Brain microvascular endothelial cell (primary cell): ENCODE measurements at regions not wholly inside any gene's neighbourhood (a gene's known extent, or its start where the extent isn't known, plus 50 kb on each side); places are given as distances from the start of the nearest gene placed in this dataset.

ENCODE experiments used
- DNase-seq: peaks from one replicate; pipeline ENCODE4 v3.0.0-alpha.2; 2020
- H3K27ac ChIP-seq: fragments of 250-450 bp; sonication (Bioruptor Pico); 2 replicates; pipeline ENCODE4 v1.5.1; 2020; ENCODE audit warnings: mild to moderate bottlenecking, moderate library complexity
- H3K27me3 ChIP-seq: fragments of 250-450 bp; sonication (Bioruptor Pico); replicated peaks from 2 replicates; pipeline ENCODE4 v1.5.1; 2020; ENCODE audit warnings: mild to moderate bottlenecking
- H3K36me3 ChIP-seq: fragments of 250-450 bp; sonication (Bioruptor Pico); replicated peaks from 2 replicates; pipeline ENCODE4 v1.5.1; 2020; ENCODE audit warnings: mild to moderate bottlenecking
- H3K4me3 ChIP-seq: 2 replicates; pipeline ENCODE4 v1.5.1; 2011; ENCODE audit warnings: low read depth, mild to moderate bottlenecking, control low read depth, low read length, moderate library complexity
- in situ Hi-C: cut with HindIII; loops from 2 replicates; pipeline ENCODE4 v1.10.0; 2017; ENCODE audit warnings: low sequenced_read_pairs, low pct_ligation_motif_present
- TF ChIP-seq, protein P1 (sequence below): IDR thresholded peaks from 2 replicates; pipeline ENCODE4 v1.5.1; 2011; ENCODE audit warnings: low read depth, mild to moderate bottlenecking, moderate library complexity, low read length, control low read depth, inconsistent platforms; ENCODE audit errors: missing control alignments

GRCh38 chr15:62464705-62465104, 299.6 kb upstream of the C2CD4B start:
- TF ChIP-seq, protein P1, sequence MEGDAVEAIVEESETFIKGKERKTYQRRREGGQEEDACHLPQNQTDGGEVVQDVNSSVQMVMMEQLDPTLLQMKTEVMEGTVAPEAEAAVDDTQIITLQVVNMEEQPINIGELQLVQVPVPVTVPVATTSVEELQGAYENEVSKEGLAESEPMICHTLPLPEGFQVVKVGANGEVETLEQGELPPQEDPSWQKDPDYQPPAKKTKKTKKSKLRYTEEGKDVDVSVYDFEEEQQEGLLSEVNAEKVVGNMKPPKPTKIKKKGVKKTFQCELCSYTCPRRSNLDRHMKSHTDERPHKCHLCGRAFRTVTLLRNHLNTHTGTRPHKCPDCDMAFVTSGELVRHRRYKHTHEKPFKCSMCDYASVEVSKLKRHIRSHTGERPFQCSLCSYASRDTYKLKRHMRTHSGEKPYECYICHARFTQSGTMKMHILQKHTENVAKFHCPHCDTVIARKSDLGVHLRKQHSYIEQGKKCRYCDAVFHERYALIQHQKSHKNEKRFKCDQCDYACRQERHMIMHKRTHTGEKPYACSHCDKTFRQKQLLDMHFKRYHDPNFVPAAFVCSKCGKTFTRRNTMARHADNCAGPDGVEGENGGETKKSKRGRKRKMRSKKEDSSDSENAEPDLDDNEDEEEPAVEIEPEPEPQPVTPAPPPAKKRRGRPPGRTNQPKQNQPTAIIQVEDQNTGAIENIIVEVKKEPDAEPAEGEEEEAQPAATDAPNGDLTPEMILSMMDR: no peak
- Histone ChIP-seq H3K36me3 (no peaks in the 10 kb centered on the region), H3K27me3 (no peaks in the 10 kb centered on the region), H3K27ac (no peak overlapping the region), H3K4me3 (no peak overlapping the region)
- in situ Hi-C loops: no loop called here
- DNase-seq: no peak

GRCh38 chr15:62465173-62465572, 300.1 kb upstream of the C2CD4B start:
- TF ChIP-seq, protein P1: no peak
- H3K27me3 ChIP-seq: no peaks in the 10 kb centered on the region
- no peak for DNase-seq
- H3K27ac ChIP-seq: no peak overlapping the region
- no peaks in the 10 kb centered on the region for H3K36me3 ChIP-seq
- no peak overlapping the region for H3K4me3 ChIP-seq
- in situ Hi-C loops: no loop called here

DNA sequence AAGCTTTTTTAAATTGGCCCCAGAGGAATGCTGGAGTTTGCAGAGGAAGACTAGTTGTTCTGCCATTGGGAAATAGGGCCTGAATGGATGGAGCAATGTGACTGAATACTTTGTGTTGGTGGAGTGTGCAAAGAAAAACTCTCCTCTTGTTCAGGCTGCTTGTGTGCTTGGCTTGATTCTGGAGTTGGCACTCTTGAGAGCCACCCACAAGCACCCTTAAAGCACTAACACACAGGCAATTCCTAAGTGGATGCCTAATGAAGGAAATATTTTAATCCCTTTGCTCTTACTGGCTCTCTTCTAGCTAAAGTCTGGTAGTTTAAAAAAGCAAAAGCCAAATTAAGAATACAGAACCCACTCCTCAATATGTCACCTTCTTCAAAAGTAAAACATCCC, 304.4 kb upstream of the C2CD4B start:
- no peaks in the 10 kb centered on the region for H3K36me3 ChIP-seq
- in situ Hi-C loops: no loop called here
- TF ChIP-seq, protein P1: no peak

DNA sequence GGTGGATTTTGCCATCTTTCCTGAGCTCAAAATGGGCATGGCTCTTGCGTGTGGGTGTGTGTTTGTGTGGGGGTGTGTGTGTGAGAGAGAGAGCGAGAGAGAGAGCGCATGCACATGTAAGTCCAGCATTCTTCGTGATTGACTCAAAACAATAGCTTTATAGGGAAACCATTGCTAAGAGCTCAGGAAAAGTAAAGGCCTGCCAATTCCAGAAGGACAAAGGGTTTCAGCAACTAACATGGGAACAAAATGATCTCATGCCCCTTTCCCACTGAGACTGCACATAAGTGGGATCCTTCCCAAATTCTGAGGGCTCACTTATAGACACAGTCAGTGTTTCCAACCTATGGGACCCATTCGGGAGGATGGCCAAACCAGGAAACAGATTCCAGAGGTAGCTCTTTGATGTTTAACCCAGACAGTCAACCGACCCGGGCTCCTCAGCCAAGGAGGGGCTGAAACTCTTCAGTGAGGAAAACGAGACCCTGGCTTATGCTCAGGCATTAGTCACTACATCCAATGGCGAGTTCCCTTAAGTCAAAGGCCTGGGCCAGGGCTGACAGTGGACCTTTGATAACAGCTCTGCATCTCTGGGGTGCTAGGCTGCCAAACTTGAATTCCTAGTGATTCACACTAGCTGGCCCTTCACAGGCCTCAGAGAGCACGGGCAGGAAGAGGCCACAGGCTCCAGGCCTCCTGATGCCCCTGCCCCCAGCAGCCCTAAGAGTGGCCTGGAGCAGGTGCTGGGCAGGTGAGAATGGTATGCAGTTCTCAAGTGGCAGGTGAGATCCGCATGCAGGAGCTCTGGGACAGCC, 305.0 kb upstream of the C2CD4B start:
- peak; percentile 63 for DNase-seq
- H3K27ac ChIP-seq: peak overlapping the region; percentile 48
- TF ChIP-seq, protein P1: no peak
- in situ Hi-C loops: no loop called here
- no peak overlapping the region for H3K4me3 ChIP-seq
- no peaks in the 10 kb centered on the region for H3K27me3 ChIP-seq
- no peaks in the 10 kb centered on the region for H3K36me3 ChIP-seq

More for the DNA sequence above, 304.4 kb upstream of the C2CD4B start:
- Histone ChIP-seq H3K27me3 (no peaks in the 10 kb centered on the region), H3K27ac (no peak overlapping the region), H3K4me3 (no peak overlapping the region)
- DNase-seq: no peak

DNA sequence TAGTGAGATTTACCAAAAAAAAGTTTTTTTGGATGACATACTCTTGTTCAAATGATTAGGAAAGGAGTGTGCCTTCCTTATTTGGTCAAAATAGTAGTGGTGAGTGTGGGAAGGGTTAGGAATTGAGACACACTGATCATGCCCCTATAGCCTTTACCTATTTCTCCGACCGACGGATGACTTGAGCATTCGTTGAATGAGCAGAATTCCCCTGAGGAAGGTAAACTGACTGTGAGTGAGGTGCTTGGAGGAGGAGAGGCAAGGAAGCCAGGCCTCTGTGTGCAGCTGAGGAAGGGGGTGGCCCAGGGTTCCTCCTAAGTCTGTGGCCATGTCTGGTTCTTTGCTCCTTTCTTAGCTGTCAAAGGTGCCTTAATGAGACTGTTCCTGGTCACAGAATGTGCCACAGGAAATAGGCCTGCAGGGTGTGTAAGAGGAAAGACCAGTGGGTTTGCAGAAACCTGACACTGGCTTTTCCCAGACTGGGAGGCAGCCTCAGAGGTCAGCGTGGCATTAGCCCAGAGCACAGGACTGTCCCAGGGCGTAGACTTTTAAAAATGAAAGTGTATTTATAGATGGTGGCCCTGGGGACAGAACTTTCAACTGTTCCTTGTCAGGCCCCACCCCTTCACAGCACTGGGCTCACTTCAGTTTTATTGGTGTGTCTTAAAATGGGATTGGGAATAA, 307.7 kb upstream of the C2CD4B start:
- TF ChIP-seq, protein P1: no peak
- Histone ChIP-seq H3K36me3 (no peaks in the 10 kb centered on the region), H3K4me3 (no peak overlapping the region), H3K27ac (no peak overlapping the region), H3K27me3 (no peaks in the 10 kb centered on the region)
- in situ Hi-C loops: no loop called here
- no peak for DNase-seq
